CD4-positive, alpha-beta memory T cell (primary cell): ENCODE measurements at regions not wholly inside any gene's neighbourhood (a gene's known extent, or its start where the extent isn't known, plus 50 kb on each side); places are given as distances from the start of the nearest gene placed in this dataset.

Source experiments
- CTCF ChIA-PET: fragments of 350-600 bp; sonication (Branson Sonifier 250); formaldehyde crosslinking; loops from one replicate; lab custom pipeline; 2021; ENCODE audit warnings: inconsistent platforms; ENCODE audit not compliant: partially characterized antibody; lab: Charles Lee
- POLR2A ChIA-PET: fragments of 350-600 bp; sonication (Branson Sonifier 250); formaldehyde crosslinking; loops from one replicate; lab custom pipeline; 2021; ENCODE audit not compliant: partially characterized antibody; lab: Charles Lee
- DNase-seq, 5 donors: peaks; one replicate each; pipeline versions ENCODE4 v3.0.0 to v3.0.0-alpha.2; 2020 to 2022; ENCODE audit warnings: mixed read lengths in 1 of 5
- H3K27ac ChIP-seq: one replicate; pipeline ENCODE4 v1.7.0; 2013; ENCODE audit warnings: low read depth, low read length
- H3K27me3 ChIP-seq: 2 replicates; pipeline ENCODE4 v1.7.0; 2013; ENCODE audit warnings: mild to moderate bottlenecking, low read length, moderate library complexity; ENCODE audit not compliant: insufficient read depth
- H3K36me3 ChIP-seq: 2 replicates; pipeline ENCODE4 v1.7.0; 2013; ENCODE audit warnings: mild to moderate bottlenecking, low read length, moderate library complexity; ENCODE audit not compliant: insufficient read depth
- H3K4me1 ChIP-seq: 2 replicates; pipeline ENCODE4 v1.7.0; 2013; ENCODE audit warnings: mild to moderate bottlenecking, low read length, moderate library complexity; ENCODE audit not compliant: insufficient read depth
- H3K4me3 ChIP-seq, 2 donors: one replicate each; pipeline ENCODE4 v1.7.0; 2013; ENCODE audit warnings: low read length in 2 of 2, mild to moderate bottlenecking in 1 of 2
- H3K9me3 ChIP-seq, 2 donors: one replicate each; pipeline ENCODE4 v1.7.0; 2013; ENCODE audit warnings: low read length in 2 of 2, control low read depth in 1 of 2; ENCODE audit not compliant: control insufficient read depth in 1 of 2
- H3K27ac Mint-ChIP-seq, 7 donors: one replicate each; pipeline ENCODE4 v1.8.0; 2020 to 2021; ENCODE audit warnings: mixed read lengths in 7 of 7, mild to moderate bottlenecking in 6 of 7, inconsistent platforms in 3 of 7, moderate library complexity in 3 of 7
- H3K27me3 Mint-ChIP-seq, 2 donors: one replicate each; pipeline ENCODE4 v1.8.0; 2020 to 2021; ENCODE audit warnings: mixed read lengths in 2 of 2
- H3K36me3 Mint-ChIP-seq, 2 donors: one replicate each; pipeline ENCODE4 v1.8.0; 2020 to 2021; ENCODE audit warnings: mixed read lengths in 2 of 2, inconsistent platforms in 1 of 2, mild to moderate bottlenecking in 1 of 2
- H3K4me1 Mint-ChIP-seq, 4 donors: one replicate each; pipeline ENCODE4 v1.8.0; 2020 to 2021; ENCODE audit warnings: mixed read lengths in 4 of 4, mild to moderate bottlenecking in 1 of 4
- H3K4me3 Mint-ChIP-seq, 8 donors: one replicate each; pipeline ENCODE4 v1.8.0; 2020 to 2021; ENCODE audit warnings: mixed read lengths in 8 of 8, mild to moderate bottlenecking in 7 of 8, moderate library complexity in 6 of 8, inconsistent platforms in 3 of 8
- H3K9me3 Mint-ChIP-seq, 8 donors: one replicate each; pipeline ENCODE4 v1.8.0; 2020 to 2021; ENCODE audit warnings: mixed read lengths in 8 of 8, mild to moderate bottlenecking in 5 of 8, inconsistent platforms in 3 of 8, moderate library complexity in 1 of 8
- intact Hi-C: fragments of 100-400 bp; cut with micrococcal nuclease; formaldehyde crosslinking; loops from one replicate; pipeline ENCODE4 v1.15.1; 2023

DNA sequence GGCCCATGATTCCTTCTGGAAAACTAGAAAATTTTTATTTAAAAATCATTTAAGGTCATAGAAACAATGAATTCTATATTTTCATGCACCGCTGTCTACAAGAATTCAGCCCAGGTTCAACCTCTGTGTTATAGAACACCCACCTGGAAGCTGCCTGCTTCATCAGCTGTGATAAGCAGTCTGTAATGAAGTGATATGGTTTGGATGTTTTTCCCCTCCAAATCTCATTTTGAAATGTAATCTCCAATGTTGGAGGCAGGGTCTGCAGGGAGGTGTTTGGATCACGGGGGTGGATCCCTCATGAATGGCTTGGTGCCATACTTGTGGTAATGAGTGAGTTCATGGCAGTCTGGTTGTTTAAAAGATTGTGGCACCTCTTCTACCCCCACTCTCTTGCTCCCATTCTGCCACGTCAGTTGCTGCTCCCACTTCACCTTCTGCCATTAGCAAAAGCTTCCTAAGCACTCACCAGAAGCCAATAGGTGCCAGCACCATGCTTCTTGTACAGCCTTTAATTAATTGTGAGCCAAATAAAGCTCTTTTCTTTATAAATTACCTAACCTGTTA is 55.6 kb downstream of the MRPL32 start:
- no peak overlapping the region for H3K27ac ChIP-seq
- Mint-ChIP-seq H3K27ac (no peak overlapping the region), H3K27me3 (peaks cover 5 to 12% of the 10 kb centered on the region in 2 donors), H3K9me3 (peaks cover 0 to 5% (median under 1%) of the 10 kb centered on the region in 8 donors), H3K4me3 (no peak overlapping the region), H3K36me3 (no peaks in the 10 kb centered on the region), H3K4me1 (no peaks in the 10 kb centered on the region)
- no peaks in the 10 kb centered on the region for H3K27me3 ChIP-seq
- no peak overlapping the region for H3K4me3 ChIP-seq
- intact Hi-C loops, result no loop called here
- no peaks in the 10 kb centered on the region for H3K36me3 ChIP-seq
- DNase-seq, result no peak
- no peaks in the 10 kb centered on the region for H3K9me3 ChIP-seq
- ChIA-PET POLR2A (no interaction called here), CTCF (no interaction called here)
- H3K4me1 ChIP-seq, result no peaks in the 10 kb centered on the region

GRCh38 chr7:42991024-42991423 is 58.8 kb downstream of the MRPL32 start:
- Mint-ChIP-seq H3K9me3 (peaks cover 0 to 2% (median 0%) of the 10 kb centered on the region in 8 donors), H3K4me1 (no peaks in the 10 kb centered on the region), H3K36me3 (no peaks in the 10 kb centered on the region), H3K4me3 (no peak overlapping the region), H3K27me3 (peaks cover 5 to 16% of the 10 kb centered on the region in 2 donors), H3K27ac (no peak overlapping the region)
- no peak for DNase-seq
- no peaks in the 10 kb centered on the region for H3K4me1 ChIP-seq
- no peak overlapping the region for H3K27ac ChIP-seq
- no peak overlapping the region for H3K4me3 ChIP-seq
- no peaks in the 10 kb centered on the region for H3K36me3 ChIP-seq
- H3K27me3 ChIP-seq, result no peaks in the 10 kb centered on the region
- intact Hi-C loops, result no loop called here
- CTCF ChIA-PET, result no interaction called here
- H3K9me3 ChIP-seq, result no peaks in the 10 kb centered on the region
- POLR2A ChIA-PET, result no interaction called here

DNA sequence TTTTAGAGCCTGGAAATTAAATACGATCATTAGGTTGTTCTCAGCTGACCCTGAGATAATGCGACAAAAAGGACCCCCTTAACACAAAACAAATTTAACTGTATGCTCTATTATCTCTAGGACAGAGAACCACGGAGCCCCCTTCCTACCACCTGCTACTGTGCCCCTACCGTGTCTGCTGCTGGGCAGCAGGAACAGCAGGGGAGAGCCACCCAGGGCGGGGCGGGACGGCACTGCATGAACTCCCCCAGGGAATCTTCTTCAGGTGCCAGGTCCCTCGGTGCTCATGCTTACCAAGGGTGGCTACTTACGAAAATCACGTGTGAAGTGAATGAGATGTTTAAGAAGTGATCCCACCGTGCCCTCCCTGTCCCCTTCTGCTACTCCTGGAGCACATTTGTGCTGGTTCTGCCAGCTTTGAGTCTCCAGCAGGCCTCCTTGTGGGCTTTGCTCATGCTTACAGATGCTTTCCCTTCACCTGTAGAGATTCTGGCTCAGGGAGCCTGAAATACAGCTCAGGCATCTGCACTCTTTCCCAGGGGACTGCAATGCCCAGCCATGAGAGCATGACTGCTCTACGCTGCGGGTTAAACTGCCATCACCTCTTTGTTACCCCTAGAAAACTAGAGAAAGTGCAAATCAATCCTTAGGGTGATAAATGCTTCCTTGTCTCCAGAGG is 59.9 kb downstream of the MRPL32 start:
- Histone ChIP-seq H3K4me1 (no peaks in the 10 kb centered on the region), H3K27ac (no peak overlapping the region), H3K9me3 (no peaks in the 10 kb centered on the region), H3K27me3 (no peaks in the 10 kb centered on the region), H3K36me3 (no peaks in the 10 kb centered on the region), H3K4me3 (no peak overlapping the region)
- Mint-ChIP-seq H3K9me3 (peaks cover 0 to 2% (median 0%) of the 10 kb centered on the region in 8 donors), H3K27ac (no peak overlapping the region), H3K27me3 (peaks cover 5 to 11% of the 10 kb centered on the region in 2 donors), H3K4me3 (no peak overlapping the region), H3K36me3 (no peaks in the 10 kb centered on the region), H3K4me1 (no peaks in the 10 kb centered on the region)
- intact Hi-C loops, result no loop called here
- ChIA-PET CTCF (no interaction called here), POLR2A (no interaction called here)
- no peak for DNase-seq

- H3K4me3 Mint-ChIP-seq, result no peak overlapping the region
- no peaks in the 10 kb centered on the region for H3K4me1 Mint-ChIP-seq
- Histone ChIP-seq H3K27me3 (no peaks in the 10 kb centered on the region), H3K27ac (no peak overlapping the region), H3K4me1 (no peaks in the 10 kb centered on the region), H3K4me3 (no peak overlapping the region), H3K36me3 (no peaks in the 10 kb centered on the region), H3K9me3 (no peaks in the 10 kb centered on the region)
- intact Hi-C loops, result no loop called here
- DNase-seq, result no peak
- ChIA-PET CTCF (no interaction called here), POLR2A (no interaction called here)
- H3K27ac Mint-ChIP-seq, result no peak overlapping the region
- H3K27me3 Mint-ChIP-seq, result peaks cover 5 to 11% of the 10 kb centered on the region in 2 donors
- peaks cover 0 to 2% (median 0%) of the 10 kb centered on the region in 8 donors for H3K9me3 Mint-ChIP-seq
- no peaks in the 10 kb centered on the region for H3K36me3 Mint-ChIP-seq
Measured at GRCh38 chr7:42993038-42993437, 60.9 kb downstream of the MRPL32 start.

- Histone ChIP-seq H3K4me3 (no peak overlapping the region), H3K27me3 (no peaks in the 10 kb centered on the region), H3K36me3 (no peaks in the 10 kb centered on the region), H3K4me1 (no peaks in the 10 kb centered on the region), H3K9me3 (no peaks in the 10 kb centered on the region), H3K27ac (no peak overlapping the region)
- ChIA-PET POLR2A (no interaction called here), CTCF (no interaction called here)
- Mint-ChIP-seq H3K9me3 (peaks cover 0 to 3% (median 0%) of the 10 kb centered on the region in 8 donors), H3K27ac (no peak overlapping the region), H3K27me3 (peaks cover 3 to 11% of the 10 kb centered on the region in 2 donors), H3K4me1 (no peaks in the 10 kb centered on the region), H3K4me3 (no peak overlapping the region), H3K36me3 (no peaks in the 10 kb centered on the region)
- DNase-seq, result no peak
- intact Hi-C loops, result no loop called here
Measured at GRCh38 chr7:42994096-42994495, 61.9 kb downstream of the MRPL32 start.

DNA sequence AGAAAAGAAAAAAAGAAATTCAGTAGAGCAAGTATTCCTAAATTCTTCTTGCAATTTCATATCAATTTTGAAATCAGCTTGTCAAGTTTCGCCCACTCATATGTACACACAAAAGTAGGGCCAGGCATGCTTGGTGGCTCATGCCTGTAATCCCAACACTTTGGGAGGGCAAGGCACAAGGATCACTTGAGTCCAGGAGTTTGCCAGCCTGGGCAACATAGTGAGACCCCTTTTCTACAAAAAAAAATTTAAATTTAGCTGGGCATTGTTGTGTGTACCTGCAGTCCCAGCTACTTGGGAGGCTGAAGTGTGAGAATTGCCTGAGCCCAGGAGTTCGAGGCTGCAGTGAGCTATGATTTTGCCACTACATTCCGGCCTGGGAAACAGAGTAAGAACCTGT is 65.4 kb downstream of the MRPL32 start:
- H3K36me3 Mint-ChIP-seq, result no peaks in the 10 kb centered on the region
- H3K27ac Mint-ChIP-seq, result no peak overlapping the region
- H3K9me3 ChIP-seq, result no peaks in the 10 kb centered on the region
- no peak overlapping the region for H3K4me3 Mint-ChIP-seq
- no peak overlapping the region for H3K4me3 ChIP-seq
- ChIA-PET CTCF (no interaction called here), POLR2A (no interaction called here)
- no peak overlapping the region for H3K27ac ChIP-seq
- no peaks in the 10 kb centered on the region for H3K4me1 Mint-ChIP-seq
- H3K9me3 Mint-ChIP-seq, result peaks cover 0 to 3% (median 0%) of the 10 kb centered on the region in 8 donors
- H3K27me3 Mint-ChIP-seq, result peaks cover 0 to 7% of the 10 kb centered on the region in 2 donors
- DNase-seq, result no peak
- no peaks in the 10 kb centered on the region for H3K4me1 ChIP-seq
- no peaks in the 10 kb centered on the region for H3K36me3 ChIP-seq
- H3K27me3 ChIP-seq, result no peaks in the 10 kb centered on the region
- intact Hi-C loops, result no loop called here

GRCh38 chr7:43004082-43004481 is 71.9 kb downstream of the MRPL32 start:
- CTCF ChIA-PET, result no interaction called here
- Mint-ChIP-seq H3K27me3 (peaks cover 14 to 18% of the 10 kb centered on the region in 2 donors), H3K4me1 (peaks cover 0 to 4% (median 2%) of the 10 kb centered on the region in 4 donors), H3K27ac (no peak overlapping the region), H3K4me3 (no peak overlapping the region), H3K36me3 (no peaks in the 10 kb centered on the region), H3K9me3 (peaks cover 0 to 2% (median 0%) of the 10 kb centered on the region in 8 donors)
- H3K27me3 ChIP-seq, result no peaks in the 10 kb centered on the region
- POLR2A ChIA-PET, result no interaction called here
- no peaks in the 10 kb centered on the region for H3K36me3 ChIP-seq
- H3K4me3 ChIP-seq, result no peak overlapping the region
- no peaks in the 10 kb centered on the region for H3K9me3 ChIP-seq
- DNase-seq, result no peak
- intact Hi-C loops, result no loop called here
- H3K27ac ChIP-seq, result no peak overlapping the region
- H3K4me1 ChIP-seq, result no peaks in the 10 kb centered on the region
